ENCODE measurements at regions not wholly inside any gene's neighbourhood (a gene's known extent, or its start where the extent isn't known, plus 50 kb on each side); places are given as distances from the start of the nearest gene placed in this dataset.

GRCh38 chrX:39356119-39356807, 555.0 kb downstream of the MID1IP1 start:
- Mint-ChIP-seq H3K36me3 (ENCODE audit: low read depth) (no peaks in the 10 kb centered on the region), H3K9me3 (peaks cover 6% of the 10 kb centered on the region), H3K4me1 (ENCODE audit: low read depth) (no peaks in the 10 kb centered on the region), H3K27me3 (ENCODE audit: low read depth) (no peaks in the 10 kb centered on the region), H3K27ac (no peak overlapping the region), H3K4me3 (no peak overlapping the region)

GRCh38 chrX:39360101-39360500, 558.8 kb downstream of the MID1IP1 start:
- no peaks in the 10 kb centered on the region for H3K36me3 Mint-ChIP-seq (ENCODE audit: low read depth)
- no peak overlapping the region for H3K27ac Mint-ChIP-seq
- H3K27me3 Mint-ChIP-seq (ENCODE audit: low read depth), result no peaks in the 10 kb centered on the region
- H3K9me3 Mint-ChIP-seq, result no peaks in the 10 kb centered on the region
- H3K4me3 Mint-ChIP-seq, result no peak overlapping the region
- no peaks in the 10 kb centered on the region for H3K4me1 Mint-ChIP-seq (ENCODE audit: low read depth)

DNA sequence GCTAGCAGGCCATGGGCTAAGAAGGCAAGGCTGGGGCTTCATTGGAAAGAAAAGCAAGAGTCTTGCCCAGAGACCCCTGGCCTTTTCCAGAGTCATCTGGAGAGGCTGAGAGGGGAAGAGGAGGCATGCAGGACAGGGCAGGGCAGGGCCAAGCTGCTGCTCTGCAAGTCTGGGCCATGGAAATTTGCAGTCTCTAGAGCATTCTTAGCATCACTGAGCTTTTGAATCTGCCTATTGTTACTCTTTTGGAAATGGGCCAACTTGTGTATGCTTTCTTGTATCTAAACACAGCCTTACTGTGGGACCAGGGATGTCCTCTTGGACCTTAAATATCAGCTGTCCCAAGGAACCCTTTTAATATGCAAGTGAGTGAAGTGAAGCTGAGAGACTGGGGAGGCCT, 560.5 kb downstream of the MID1IP1 start:
- H3K27me3 Mint-ChIP-seq (ENCODE audit: low read depth), result no peaks in the 10 kb centered on the region
- H3K4me3 Mint-ChIP-seq, result no peak overlapping the region
- no peaks in the 10 kb centered on the region for H3K9me3 Mint-ChIP-seq
- H3K4me1 Mint-ChIP-seq (ENCODE audit: low read depth), result no peaks in the 10 kb centered on the region
- H3K36me3 Mint-ChIP-seq (ENCODE audit: low read depth), result no peaks in the 10 kb centered on the region
- H3K27ac Mint-ChIP-seq, result no peak overlapping the region

GRCh38 chrX:39367416-39367815, 566.2 kb downstream of the MID1IP1 start:
- H3K27me3 Mint-ChIP-seq (ENCODE audit: low read depth), result no peaks in the 10 kb centered on the region
- H3K36me3 Mint-ChIP-seq (ENCODE audit: low read depth), result no peaks in the 10 kb centered on the region
- no peak overlapping the region for H3K4me3 Mint-ChIP-seq
- no peaks in the 10 kb centered on the region for H3K9me3 Mint-ChIP-seq
- no peak overlapping the region for H3K27ac Mint-ChIP-seq
- H3K4me1 Mint-ChIP-seq (ENCODE audit: low read depth), result no peaks in the 10 kb centered on the region

GRCh38 chrX:39372115-39372514, 570.9 kb downstream of the MID1IP1 start:
- H3K27me3 Mint-ChIP-seq (ENCODE audit: low read depth), result no peaks in the 10 kb centered on the region
- no peak overlapping the region for H3K4me3 Mint-ChIP-seq
- H3K36me3 Mint-ChIP-seq (ENCODE audit: low read depth), result no peaks in the 10 kb centered on the region
- H3K9me3 Mint-ChIP-seq, result no peaks in the 10 kb centered on the region
- H3K27ac Mint-ChIP-seq, result no peak overlapping the region
- no peaks in the 10 kb centered on the region for H3K4me1 Mint-ChIP-seq (ENCODE audit: low read depth)

DNA sequence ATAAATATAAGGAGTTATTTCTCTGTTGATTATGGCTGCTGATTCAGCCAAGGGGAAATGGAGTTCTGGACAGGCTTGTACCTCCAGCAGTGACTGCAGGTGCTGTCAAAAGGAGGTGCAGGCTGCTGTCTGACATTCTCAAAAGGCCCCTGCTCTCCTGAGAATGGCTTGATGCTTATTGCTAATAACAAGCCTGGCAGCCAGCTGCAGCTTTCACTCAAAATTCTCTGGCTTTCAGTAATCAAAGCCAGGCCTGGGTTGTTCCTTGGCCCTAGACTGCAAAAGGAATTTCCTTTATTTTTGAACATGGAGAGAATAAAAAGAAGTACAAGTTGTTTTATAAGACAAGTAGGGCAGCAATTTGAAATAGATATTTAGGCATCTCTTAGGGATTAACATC, 575.9 kb downstream of the MID1IP1 start:
- no peak overlapping the region for H3K27ac Mint-ChIP-seq
- H3K4me3 Mint-ChIP-seq, result no peak overlapping the region
- H3K36me3 Mint-ChIP-seq (ENCODE audit: low read depth), result no peaks in the 10 kb centered on the region
- no peaks in the 10 kb centered on the region for H3K27me3 Mint-ChIP-seq (ENCODE audit: low read depth)
- no peaks in the 10 kb centered on the region for H3K4me1 Mint-ChIP-seq (ENCODE audit: low read depth)
- H3K9me3 Mint-ChIP-seq, result no peaks in the 10 kb centered on the region

DNA sequence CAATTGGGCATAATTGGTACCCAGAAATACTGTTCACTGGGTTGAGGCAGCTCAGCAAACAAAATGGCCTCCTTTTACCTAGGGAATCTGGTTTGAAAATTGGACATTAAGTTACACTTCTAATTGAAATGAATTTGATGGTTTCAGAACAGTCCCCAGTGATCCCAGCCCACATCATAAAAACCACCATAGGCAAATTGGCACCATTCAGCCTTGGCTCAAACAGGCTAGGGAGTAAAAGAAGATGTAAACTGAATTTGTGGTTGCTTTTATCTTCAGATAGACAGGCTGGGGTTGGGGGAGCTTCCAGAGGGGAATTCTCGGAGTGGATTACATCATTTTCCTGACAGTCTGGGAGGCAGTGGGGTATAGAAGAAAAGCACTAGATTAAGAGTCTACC, 576.5 kb downstream of the MID1IP1 start:
- Mint-ChIP-seq H3K27me3 (ENCODE audit: low read depth) (no peaks in the 10 kb centered on the region), H3K4me1 (ENCODE audit: low read depth) (no peaks in the 10 kb centered on the region), H3K9me3 (no peaks in the 10 kb centered on the region), H3K36me3 (ENCODE audit: low read depth) (no peaks in the 10 kb centered on the region), H3K4me3 (no peak overlapping the region), H3K27ac (no peak overlapping the region)

GRCh38 chrX:39381422-39381821, 580.2 kb downstream of the MID1IP1 start:
- Mint-ChIP-seq H3K27ac (no peak overlapping the region), H3K4me1 (ENCODE audit: low read depth) (no peaks in the 10 kb centered on the region), H3K9me3 (no peaks in the 10 kb centered on the region), H3K36me3 (ENCODE audit: low read depth) (no peaks in the 10 kb centered on the region), H3K27me3 (ENCODE audit: low read depth) (no peaks in the 10 kb centered on the region), H3K4me3 (no peak overlapping the region)

DNA sequence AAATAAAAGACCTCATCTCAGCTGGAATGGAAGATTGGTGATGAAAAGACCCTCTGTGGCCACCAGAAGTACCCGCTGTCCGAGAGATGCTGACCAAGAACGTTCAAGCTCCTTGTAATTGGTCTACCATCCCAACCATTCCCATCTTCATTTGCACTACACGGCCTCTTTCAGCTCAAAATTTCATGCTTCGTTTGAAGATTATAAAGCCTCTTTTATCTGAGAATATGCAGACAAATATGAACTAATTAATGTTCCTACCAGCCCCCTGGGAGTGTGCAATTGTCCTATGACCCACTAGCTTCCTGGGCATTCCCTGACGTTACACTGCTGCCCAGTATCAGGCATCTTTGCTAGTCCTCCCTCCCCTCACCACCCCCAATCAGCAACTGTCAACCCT, 583.7 kb downstream of the MID1IP1 start:
- Mint-ChIP-seq H3K36me3 (ENCODE audit: low read depth) (no peaks in the 10 kb centered on the region), H3K9me3 (no peaks in the 10 kb centered on the region), H3K4me1 (ENCODE audit: low read depth) (no peaks in the 10 kb centered on the region), H3K27ac (no peak overlapping the region), H3K4me3 (no peak overlapping the region), H3K27me3 (ENCODE audit: low read depth) (no peaks in the 10 kb centered on the region)

GRCh38 chrX:39388730-39389129, 587.5 kb downstream of the MID1IP1 start:
- H3K4me3 Mint-ChIP-seq, result no peak overlapping the region
- H3K4me1 Mint-ChIP-seq (ENCODE audit: low read depth), result peaks cover 1% of the 10 kb centered on the region
- H3K9me3 Mint-ChIP-seq, result no peaks in the 10 kb centered on the region
- H3K27me3 Mint-ChIP-seq (ENCODE audit: low read depth), result no peaks in the 10 kb centered on the region
- H3K36me3 Mint-ChIP-seq (ENCODE audit: low read depth), result no peaks in the 10 kb centered on the region
- no peak overlapping the region for H3K27ac Mint-ChIP-seq

DNA sequence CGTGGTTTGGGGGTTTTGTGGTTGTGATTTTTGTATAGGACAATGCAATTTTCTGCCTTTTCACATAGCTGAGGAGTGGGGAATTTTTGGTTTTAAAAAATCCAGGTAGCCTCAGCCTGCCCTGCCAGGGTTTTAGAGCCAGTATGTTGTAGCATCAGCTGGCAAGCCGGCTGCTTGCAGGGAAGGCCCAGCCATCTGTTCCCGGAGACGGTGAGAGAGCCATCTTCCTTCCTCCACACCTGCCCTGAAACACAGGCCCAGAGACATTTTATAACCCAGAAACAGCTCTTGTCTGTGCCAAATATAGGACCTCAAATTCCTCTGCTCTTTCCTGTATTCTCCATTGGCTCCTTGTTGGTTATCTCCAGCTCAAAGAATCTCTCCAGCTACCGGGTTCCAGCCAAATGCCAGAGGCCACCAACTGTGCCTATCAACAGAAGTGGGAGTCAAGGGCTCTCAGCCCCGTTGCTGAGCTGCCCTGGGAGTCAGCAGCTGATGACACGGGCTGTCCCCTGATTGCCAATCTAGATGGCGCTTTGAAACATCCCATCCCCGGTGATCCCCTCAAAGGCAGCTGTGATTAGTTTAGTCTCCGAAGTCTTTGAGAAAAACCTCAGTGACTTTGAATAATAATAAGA, 595.2 kb downstream of the MID1IP1 start:
- Mint-ChIP-seq H3K4me3 (no peak overlapping the region), H3K9me3 (no peaks in the 10 kb centered on the region), H3K4me1 (ENCODE audit: low read depth) (peaks cover 1% of the 10 kb centered on the region), H3K27me3 (ENCODE audit: low read depth) (no peaks in the 10 kb centered on the region), H3K27ac (no peak overlapping the region), H3K36me3 (ENCODE audit: low read depth) (no peaks in the 10 kb centered on the region)

DNA sequence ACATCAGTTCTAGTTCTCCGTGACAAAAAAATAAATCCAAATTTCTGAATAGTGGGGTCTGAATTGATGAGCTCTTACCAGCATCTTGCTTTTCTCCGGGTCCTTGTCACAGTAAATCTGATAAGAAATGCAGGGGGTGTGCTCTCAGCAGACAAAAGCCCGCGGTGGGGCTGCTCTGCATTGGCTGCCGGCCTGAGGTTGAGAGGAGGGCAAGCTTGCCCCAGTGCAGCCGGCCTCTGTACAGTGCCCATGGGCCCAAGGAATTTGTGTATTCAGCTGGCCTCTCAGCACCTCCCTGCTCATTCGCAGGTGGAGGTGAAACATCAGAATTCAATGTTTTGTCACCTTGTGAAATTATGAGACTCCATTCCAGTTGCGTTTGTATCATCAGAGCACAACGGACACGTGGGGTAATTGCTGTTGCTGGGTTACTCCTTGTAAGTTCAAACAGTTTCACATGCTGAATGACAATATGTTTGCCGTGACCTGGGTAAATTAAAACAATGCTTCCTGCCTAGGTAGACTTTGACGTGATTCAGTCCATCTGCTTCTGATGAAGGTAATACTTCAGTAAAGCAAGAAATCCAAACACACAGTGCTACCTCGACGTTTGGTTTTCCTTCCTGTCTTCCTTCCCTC, 596.4 kb downstream of the MID1IP1 start:
- no peak overlapping the region for H3K4me3 Mint-ChIP-seq
- no peaks in the 10 kb centered on the region for H3K36me3 Mint-ChIP-seq (ENCODE audit: low read depth)
- H3K27me3 Mint-ChIP-seq (ENCODE audit: low read depth), result no peaks in the 10 kb centered on the region
- H3K27ac Mint-ChIP-seq, result no peak overlapping the region
- H3K4me1 Mint-ChIP-seq (ENCODE audit: low read depth), result peaks cover 1% of the 10 kb centered on the region
- no peaks in the 10 kb centered on the region for H3K9me3 Mint-ChIP-seq

DNA sequence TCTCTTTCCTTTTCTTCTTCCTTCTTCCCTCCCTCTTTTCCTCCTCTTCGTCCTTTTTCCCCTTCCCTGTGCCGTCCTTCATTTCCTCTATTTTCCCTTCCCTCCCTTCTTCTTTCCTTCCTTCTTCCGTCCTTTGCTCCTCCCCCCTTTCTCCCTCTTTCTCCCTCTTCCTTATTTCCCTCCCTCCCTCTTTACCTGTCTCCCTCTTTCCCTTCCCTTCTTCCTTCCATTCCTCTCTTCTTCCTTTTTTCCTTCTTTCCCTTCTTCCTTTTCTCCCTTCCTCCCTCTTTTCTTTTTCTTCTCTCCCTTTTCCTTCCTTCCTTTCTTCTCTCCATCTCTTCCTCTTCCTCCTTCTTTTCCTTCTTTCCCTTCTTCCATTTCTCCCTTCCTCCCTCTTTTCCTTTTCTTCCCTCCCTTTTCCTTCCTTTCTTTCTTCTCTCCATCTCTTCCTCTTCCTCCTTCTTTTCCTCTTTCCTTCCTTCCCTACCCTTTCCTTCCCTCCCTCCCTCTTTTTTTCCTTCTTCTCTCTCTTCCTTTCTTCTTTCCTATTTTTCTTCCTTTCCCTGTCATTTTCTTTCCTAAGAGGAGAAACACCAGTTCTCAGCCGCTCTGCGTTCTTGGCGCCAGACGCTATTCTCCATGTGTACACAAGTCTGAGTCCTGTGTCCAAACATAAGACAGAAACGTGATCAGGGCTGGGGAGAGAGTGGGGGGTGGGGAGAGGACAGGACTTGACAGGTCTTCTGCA, 597.1 kb downstream of the MID1IP1 start:
- no peak overlapping the region for H3K27ac Mint-ChIP-seq
- no peak overlapping the region for H3K4me3 Mint-ChIP-seq
- no peaks in the 10 kb centered on the region for H3K36me3 Mint-ChIP-seq (ENCODE audit: low read depth)
- no peaks in the 10 kb centered on the region for H3K9me3 Mint-ChIP-seq
- H3K27me3 Mint-ChIP-seq (ENCODE audit: low read depth), result no peaks in the 10 kb centered on the region
- H3K4me1 Mint-ChIP-seq (ENCODE audit: low read depth), result no peaks in the 10 kb centered on the region

GRCh38 chrX:39398963-39399261, 597.7 kb downstream of the MID1IP1 start:
- no peaks in the 10 kb centered on the region for H3K4me1 Mint-ChIP-seq (ENCODE audit: low read depth)
- H3K36me3 Mint-ChIP-seq (ENCODE audit: low read depth), result no peaks in the 10 kb centered on the region
- no peak overlapping the region for H3K27ac Mint-ChIP-seq
- no peaks in the 10 kb centered on the region for H3K27me3 Mint-ChIP-seq (ENCODE audit: low read depth)
- H3K9me3 Mint-ChIP-seq, result no peaks in the 10 kb centered on the region
- H3K4me3 Mint-ChIP-seq, result no peak overlapping the region

DNA sequence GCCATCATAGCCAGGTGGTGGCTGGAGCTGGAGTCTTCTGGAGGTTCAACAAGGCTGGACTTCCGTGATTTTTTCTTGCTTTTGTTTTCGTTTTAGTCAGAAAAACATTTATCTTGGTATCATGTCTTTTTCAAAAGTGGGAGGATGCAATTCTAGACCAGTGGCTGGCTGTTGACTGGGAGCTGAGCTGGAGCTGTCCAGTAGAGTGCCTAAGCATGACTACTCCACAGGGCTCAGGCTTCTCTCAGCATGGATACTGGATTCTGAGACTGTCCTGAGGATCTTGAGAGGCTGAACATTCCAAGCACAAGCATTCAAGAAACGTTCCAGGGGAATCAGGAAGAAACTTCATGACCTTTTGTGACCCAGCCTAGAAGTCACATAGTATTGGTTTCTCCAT, 598.1 kb downstream of the MID1IP1 start:
- Mint-ChIP-seq H3K9me3 (no peaks in the 10 kb centered on the region), H3K27ac (no peak overlapping the region), H3K4me1 (ENCODE audit: low read depth) (no peaks in the 10 kb centered on the region), H3K27me3 (ENCODE audit: low read depth) (no peaks in the 10 kb centered on the region), H3K36me3 (ENCODE audit: low read depth) (no peaks in the 10 kb centered on the region), H3K4me3 (no peak overlapping the region)
